OCI-LY1 (cell line): ENCODE measurements at regions not wholly inside any gene's neighbourhood (a gene's known extent, or its start where the extent isn't known, plus 50 kb on each side); places are given as distances from the start of the nearest gene placed in this dataset.

Experiments used
- EZH2 ChIP-seq: fragments of 200-600 bp; sonication (generic), shearing (Covaris generic); IDR thresholded peaks from 2 replicates; pipeline ENCODE4 v1.8.0; 2017; ENCODE audit warnings: borderline replicate concordance, mixed run types, mild to moderate bottlenecking, antibody characterized with exemption, low read length, moderate library complexity, mixed read lengths
- TF ChIP-seq, protein P1 (sequence below): fragments of 200-600 bp; sonication (generic), shearing (Covaris generic); IDR thresholded peaks from 2 replicates; pipeline ENCODE4 v1.5.1; 2017; ENCODE audit warnings: mild to moderate bottlenecking, antibody characterized with exemption, low read length, moderate library complexity, mixed read lengths

DNA sequence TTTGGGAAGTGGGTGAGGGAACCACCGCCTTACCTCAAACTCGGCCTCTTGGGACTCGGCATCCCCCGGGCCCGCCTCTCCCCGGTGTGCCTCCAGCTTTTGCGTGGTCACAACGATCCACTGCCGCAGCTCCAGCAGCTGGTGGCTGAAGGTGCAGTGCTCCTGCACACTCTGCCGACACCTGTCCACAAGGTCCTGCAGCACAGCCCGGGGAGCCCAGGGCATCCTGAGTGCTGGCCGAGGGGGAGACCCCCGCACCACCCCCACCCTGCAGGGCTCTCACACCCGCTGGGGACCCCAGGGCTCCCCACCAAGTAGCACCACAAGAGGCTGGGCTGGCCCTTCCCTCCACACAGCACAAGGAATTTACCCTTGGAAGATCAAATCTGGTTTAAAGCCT, 76.6 kb downstream of the SYNE3 start:
- TF ChIP-seq, protein P1, sequence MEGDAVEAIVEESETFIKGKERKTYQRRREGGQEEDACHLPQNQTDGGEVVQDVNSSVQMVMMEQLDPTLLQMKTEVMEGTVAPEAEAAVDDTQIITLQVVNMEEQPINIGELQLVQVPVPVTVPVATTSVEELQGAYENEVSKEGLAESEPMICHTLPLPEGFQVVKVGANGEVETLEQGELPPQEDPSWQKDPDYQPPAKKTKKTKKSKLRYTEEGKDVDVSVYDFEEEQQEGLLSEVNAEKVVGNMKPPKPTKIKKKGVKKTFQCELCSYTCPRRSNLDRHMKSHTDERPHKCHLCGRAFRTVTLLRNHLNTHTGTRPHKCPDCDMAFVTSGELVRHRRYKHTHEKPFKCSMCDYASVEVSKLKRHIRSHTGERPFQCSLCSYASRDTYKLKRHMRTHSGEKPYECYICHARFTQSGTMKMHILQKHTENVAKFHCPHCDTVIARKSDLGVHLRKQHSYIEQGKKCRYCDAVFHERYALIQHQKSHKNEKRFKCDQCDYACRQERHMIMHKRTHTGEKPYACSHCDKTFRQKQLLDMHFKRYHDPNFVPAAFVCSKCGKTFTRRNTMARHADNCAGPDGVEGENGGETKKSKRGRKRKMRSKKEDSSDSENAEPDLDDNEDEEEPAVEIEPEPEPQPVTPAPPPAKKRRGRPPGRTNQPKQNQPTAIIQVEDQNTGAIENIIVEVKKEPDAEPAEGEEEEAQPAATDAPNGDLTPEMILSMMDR = no peak
- TF ChIP-seq EZH2 = no peak
